ENCODE measurements at regions not wholly inside any gene's neighbourhood (a gene's known extent, or its start where the extent isn't known, plus 50 kb on each side); places are given as distances from the start of the nearest gene placed in this dataset.

- no peak for DNase-seq
- Histone ChIP-seq H3K4me3 (no peak overlapping the region), H3K36me3 (replicated peaks in 1 of 2; ENCODE audit: insufficient read depth in 1 of 2, low read depth in 2 of 2) (no peaks in the 10 kb centered on the region), H3K4me1 (peaks cover 6% of the 10 kb centered on the region), H3K9me3 (peaks cover 0 to 16% (median 0%) of the 10 kb centered on the region in 3 donors), H3K27me3 (no peaks in the 10 kb centered on the region), H3K27ac (no peak overlapping the region)
- no peak for TF ChIP-seq POLR2A (IDR thresholded peaks at IDR 0.05)
- no peak for TF ChIP-seq CTCF (IDR thresholded peaks at IDR 0.05)
- 79% methylated on average over 11 to 15 of the region's 15 CpGs for WGBS, 2 donors
- intact Hi-C loops (cut with DNase I), result no loop called here
- ATAC-seq, result no peak
Measured at GRCh38 chr13:111577956-111578605, 257.6 kb downstream of the TEX29 start.

- Histone ChIP-seq H3K4me3 (no peak overlapping the region), H3K4me1 (no peaks in the 10 kb centered on the region), H3K36me3 (replicated peaks in 1 of 2; ENCODE audit: insufficient read depth in 1 of 2, low read depth in 2 of 2) (no peaks in the 10 kb centered on the region), H3K27ac (no peak overlapping the region), H3K27me3 (peaks cover 0 to 3% of the 10 kb centered on the region in 2 donors), H3K9me3 (peaks cover 0 to 4% (median 0%) of the 10 kb centered on the region in 3 donors)
- ATAC-seq, result no peak
- WGBS, 2 donors, result 81 to 85% methylated on average over 16 to 21 of the region's 22 CpGs
- intact Hi-C loops (cut with DNase I), result no loop called here
- no peak for DNase-seq
- TF ChIP-seq CTCF (IDR thresholded peaks at IDR 0.05) (no peak), POLR2A (IDR thresholded peaks at IDR 0.05) (no peak)
Measured at GRCh38 chr13:111584101-111584672, 263.7 kb downstream of the TEX29 start.

GRCh38 chr13:111584870-111585269 lies 264.4 kb downstream of the TEX29 start:
- Histone ChIP-seq H3K36me3 (replicated peaks in 1 of 2; ENCODE audit: insufficient read depth in 1 of 2, low read depth in 2 of 2) (no peaks in the 10 kb centered on the region), H3K27me3 (peaks cover 0 to 3% of the 10 kb centered on the region in 2 donors), H3K4me1 (no peaks in the 10 kb centered on the region), H3K4me3 (no peak overlapping the region), H3K9me3 (peaks cover 0 to 4% (median 0%) of the 10 kb centered on the region in 3 donors), H3K27ac (no peak overlapping the region)
- intact Hi-C loops (cut with DNase I), result no loop called here
- TF ChIP-seq CTCF (IDR thresholded peaks at IDR 0.05) (no peak), POLR2A (IDR thresholded peaks at IDR 0.05) (no peak)
- DNase-seq (no peak), ATAC-seq (no peak)
- 78 to 83% methylated on average over 13 of the region's 13 CpGs for WGBS, 2 donors

GRCh38 chr13:111586291-111586690 lies 265.8 kb downstream of the TEX29 start:
- 88 to 93% methylated on average over 27 of the region's 27 CpGs for WGBS, 2 donors
- no peak overlapping the region for H3K4me3 ChIP-seq
- ATAC-seq, result no peak
- no peak overlapping the region for H3K27ac ChIP-seq
- intact Hi-C loops (cut with DNase I), result no loop called here
- H3K4me1 ChIP-seq, result no peaks in the 10 kb centered on the region
- no peaks in the 10 kb centered on the region for H3K36me3 ChIP-seq (replicated peaks in 1 of 2; ENCODE audit: insufficient read depth in 1 of 2, low read depth in 2 of 2)
- peaks cover 0 to 3% of the 10 kb centered on the region in 2 donors for H3K27me3 ChIP-seq
- TF ChIP-seq POLR2A (IDR thresholded peaks at IDR 0.05) (no peak), CTCF (IDR thresholded peaks at IDR 0.05) (no peak)
- DNase-seq, result no peak
- no peaks in the 10 kb centered on the region for H3K9me3 ChIP-seq

- DNase-seq (no peak), ATAC-seq (no peak)
- H3K36me3 ChIP-seq (replicated peaks in 1 of 2; ENCODE audit: insufficient read depth in 1 of 2, low read depth in 2 of 2), result no peaks in the 10 kb centered on the region
- WGBS, 2 donors, result 81 to 87% methylated on average over 14 of the region's 14 CpGs
- no peaks in the 10 kb centered on the region for H3K4me1 ChIP-seq
- H3K27me3 ChIP-seq, result peaks cover 0 to 3% of the 10 kb centered on the region in 2 donors
- intact Hi-C loops (cut with DNase I), result no loop called here
- TF ChIP-seq POLR2A (IDR thresholded peaks at IDR 0.05), result no peak
- TF ChIP-seq CTCF (IDR thresholded peaks at IDR 0.05), result no peak
- H3K4me3 ChIP-seq, result no peak overlapping the region
- no peaks in the 10 kb centered on the region for H3K9me3 ChIP-seq
- no peak overlapping the region for H3K27ac ChIP-seq
Measured at GRCh38 chr13:111587249-111587648, 266.8 kb downstream of the TEX29 start.

Data from body of pancreas (tissue), 4 donors.